ENCODE measurements at regions not wholly inside any gene's neighbourhood (a gene's known extent, or its start where the extent isn't known, plus 50 kb on each side); places are given as distances from the start of the nearest gene placed in this dataset.

GRCh38 chr7:125551008-125551407 lies 621.4 kb upstream of the POT1 start:
- H4K20me1 ChIP-seq (ENCODE audit: control insufficient read depth, extremely low read depth, insufficient read depth, low read length) = no peaks in the 10 kb centered on the region
- no peak overlapping the region for H3K4me2 ChIP-seq (ENCODE audit: control insufficient read depth, extremely low read depth, insufficient read depth, low read depth, low read length)
- H3K9me3 ChIP-seq (ENCODE audit: control insufficient read depth, low read depth, low read length) = no peaks in the 10 kb centered on the region
- no peaks in the 10 kb centered on the region for H3K27me3 ChIP-seq (ENCODE audit: control insufficient read depth, extremely low read depth, insufficient read depth, low read length)
- H3K27ac ChIP-seq (ENCODE audit: control insufficient read depth, insufficient read depth, low read length) = no peak overlapping the region
- H2AFZ ChIP-seq (ENCODE audit: control insufficient read depth, low read length) = no peak overlapping the region
- H3K9ac ChIP-seq (ENCODE audit: control insufficient read depth, extremely low read depth, insufficient read depth, low read length) = no peak overlapping the region
- no peaks in the 10 kb centered on the region for H3K4me1 ChIP-seq (ENCODE audit: control insufficient read depth, extremely low read depth, insufficient read depth, low read length)
- H3K79me2 ChIP-seq (ENCODE audit: control insufficient read depth, insufficient read depth, low read length) = no peaks in the 10 kb centered on the region
- no peaks in the 10 kb centered on the region for H3K36me3 ChIP-seq (ENCODE audit: control insufficient read depth in 2 of 2, extremely low read depth in 1 of 2, insufficient read depth in 2 of 2, low read length in 2 of 2)
- no peaks in the 10 kb centered on the region for H3K9me1 ChIP-seq (ENCODE audit: control insufficient read depth, extremely low read depth, insufficient read depth, low read length)
- FAIRE-seq (no peak), DNase-seq (ENCODE audit: low read depth, low spot score) (no peak)
- TF ChIP-seq CTCF (optimal IDR thresholded peaks at IDR 0.05 in 1 of 3, IDR thresholded peaks at IDR 0.05 in 1 of 3, conservative IDR thresholded peaks at IDR 0.05 in 1 of 3; ENCODE audit: extremely low read depth in 1 of 3, insufficient read depth in 2 of 3, low read length in 3 of 3) (no peak), EZH2 (IDR thresholded peaks at IDR 0.05; ENCODE audit: low read length) (no peak)
- H3K4me3 ChIP-seq (ENCODE audit: control insufficient read depth in 2 of 3, extremely low read depth in 1 of 3, insufficient read depth in 2 of 3, low read depth in 1 of 3, low read length in 3 of 3) = no peak overlapping the region
- dilution Hi-C loops (cut with MboI; ENCODE audit: extremely low pct_ligation_motif_present, low sequenced_read_pairs) = no loop called here

- no peak overlapping the region for H3K27ac ChIP-seq (ENCODE audit: control insufficient read depth, insufficient read depth, low read length)
- H4K20me1 ChIP-seq (ENCODE audit: control insufficient read depth, extremely low read depth, insufficient read depth, low read length) = no peaks in the 10 kb centered on the region
- no peaks in the 10 kb centered on the region for H3K9me1 ChIP-seq (ENCODE audit: control insufficient read depth, extremely low read depth, insufficient read depth, low read length)
- H3K36me3 ChIP-seq (ENCODE audit: control insufficient read depth in 2 of 2, extremely low read depth in 1 of 2, insufficient read depth in 2 of 2, low read length in 2 of 2) = no peaks in the 10 kb centered on the region
- H3K4me3 ChIP-seq (ENCODE audit: control insufficient read depth in 2 of 3, extremely low read depth in 1 of 3, insufficient read depth in 2 of 3, low read depth in 1 of 3, low read length in 3 of 3) = no peak overlapping the region
- dilution Hi-C loops (cut with MboI; ENCODE audit: extremely low pct_ligation_motif_present, low sequenced_read_pairs) = no loop called here
- H3K4me1 ChIP-seq (ENCODE audit: control insufficient read depth, extremely low read depth, insufficient read depth, low read length) = no peaks in the 10 kb centered on the region
- DNase-seq (ENCODE audit: low read depth, low spot score) (no peak), FAIRE-seq (no peak)
- no peak overlapping the region for H3K9ac ChIP-seq (ENCODE audit: control insufficient read depth, extremely low read depth, insufficient read depth, low read length)
- H3K4me2 ChIP-seq (ENCODE audit: control insufficient read depth, extremely low read depth, insufficient read depth, low read depth, low read length) = no peak overlapping the region
- H3K9me3 ChIP-seq (ENCODE audit: control insufficient read depth, low read depth, low read length) = no peaks in the 10 kb centered on the region
- no peaks in the 10 kb centered on the region for H3K79me2 ChIP-seq (ENCODE audit: control insufficient read depth, insufficient read depth, low read length)
- H2AFZ ChIP-seq (ENCODE audit: control insufficient read depth, low read length) = no peak overlapping the region
- TF ChIP-seq CTCF (optimal IDR thresholded peaks at IDR 0.05 in 1 of 3, IDR thresholded peaks at IDR 0.05 in 1 of 3, conservative IDR thresholded peaks at IDR 0.05 in 1 of 3; ENCODE audit: extremely low read depth in 1 of 3, insufficient read depth in 2 of 3, low read length in 3 of 3) = no peak
- TF ChIP-seq EZH2 (IDR thresholded peaks at IDR 0.05; ENCODE audit: low read length) = no peak
- H3K27me3 ChIP-seq (ENCODE audit: control insufficient read depth, extremely low read depth, insufficient read depth, low read length) = no peaks in the 10 kb centered on the region
These were observed 617.9 kb upstream of the POT1 start for GRCh38 chr7:125547505-125547904.

Data from keratinocyte (primary cell).